GM12878 (cell line): ENCODE measurements at regions not wholly inside any gene's neighbourhood (a gene's known extent, or its start where the extent isn't known, plus 50 kb on each side); places are given as distances from the start of the nearest gene placed in this dataset.

ENCODE experiments used
- ATAC-seq: fragments of 200-7000 bp; cut with Tn5 transposase; 3 replicates; pipeline ENCODE4 v1.9.1; 2020; ENCODE audit warnings: mild to moderate bottlenecking, moderate library complexity
- BruUV-seq: library from RNA; stranded (reverse); fragments of 400-500 nt; replicated peaks from 2 replicates; lab custom pipeline; 2021; lab: Mats Ljungman, UMichigan
- CTCF ChIA-PET: fragments of 300-600 bp; sonication (Branson Sonifier 250); formaldehyde crosslinking; extraction: SDS; loops from one replicate; lab custom pipeline; 2021; ENCODE audit warnings: inconsistent platforms; lab: Yijun Ruan, JAX
- POLR2A ChIA-PET: fragments of 350-600 bp; formaldehyde crosslinking; extraction: SDS; loops from one replicate; lab custom pipeline; 2021; ENCODE audit warnings: inconsistent platforms; lab: Charles Lee
- RAD21 ChIA-PET: fragments of 300-600 bp; sonication (Branson Sonifier 250); formaldehyde crosslinking; loops from one replicate; lab custom pipeline; 2023; ENCODE audit warnings: antibody characterized with exemption; ENCODE audit not compliant: unreplicated experiment; lab: Charles Lee
- SMC1A ChIA-PET: fragments of 300-600 bp; sonication (Branson Sonifier 250); formaldehyde crosslinking; loops from one replicate; lab custom pipeline; 2023; ENCODE audit not compliant: unreplicated experiment, uncharacterized antibody; lab: Charles Lee
- DNase-seq: peaks from one replicate; pipeline ENCODE4 v3.0.0-alpha.2; 2011; ENCODE audit warnings: low read depth, low spot score
- FAIRE-seq: peaks from 3 replicates; lab custom pipeline; 2011; peaks lifted over from hg19 to GRCh38; lab: Jason Lieb, UNC
- H2AFZ ChIP-seq: 2 replicates; pipeline ENCODE4 v1.6.0; 2011; ENCODE audit warnings: low read depth, low read length, control low read depth; ENCODE audit not compliant: control insufficient read depth
- H3K27ac ChIP-seq: 2 replicates; pipeline ENCODE4 v1.5.1; 2011; ENCODE audit warnings: control low read depth; ENCODE audit not compliant: control insufficient read depth, insufficient read depth
- H3K27me3 ChIP-seq, 2 experiments: replicated peaks in 1 of 2; 2 replicates each; pipeline versions ENCODE4 v1.6.0 to v1.6.1; 2011; ENCODE audit warnings: low read length in 1 of 2; ENCODE audit not compliant: control insufficient read depth in 2 of 2, insufficient read depth in 2 of 2
- H3K36me3 ChIP-seq, 2 experiments: 2 replicates each; pipeline ENCODE4 v1.5.1; 2011; ENCODE audit warnings: low read length in 1 of 2; ENCODE audit not compliant: control insufficient read depth in 2 of 2, insufficient read depth in 2 of 2
- H3K4me1 ChIP-seq: 2 replicates; pipeline ENCODE4 v1.6.1; 2011; ENCODE audit warnings: mild to moderate bottlenecking, low read length, moderate library complexity, mixed read lengths; ENCODE audit not compliant: control insufficient read depth, insufficient read depth
- H3K4me2 ChIP-seq: 2 replicates; pipeline ENCODE4 v1.6.0; 2011; ENCODE audit warnings: control low read depth; ENCODE audit not compliant: control insufficient read depth, insufficient read depth
- H3K4me3 ChIP-seq: fragments of 200-600 bp; sonication (generic); 2 replicates; pipeline ENCODE4 v1.5.1; 2016
- H3K79me2 ChIP-seq: 2 replicates; pipeline ENCODE4 v1.6.0; 2011; ENCODE audit warnings: low read length; ENCODE audit not compliant: control insufficient read depth, insufficient read depth
- H3K9ac ChIP-seq: 2 replicates; pipeline ENCODE4 v1.8.0; 2011; ENCODE audit warnings: low read length, control low read depth, mixed read lengths; ENCODE audit not compliant: control insufficient read depth, insufficient read depth
- H3K9me3 ChIP-seq: replicated peaks from 3 replicates; pipeline ENCODE4 v1.5.1; 2011; ENCODE audit warnings: mild to moderate bottlenecking, low read length; ENCODE audit not compliant: control insufficient read depth, insufficient read depth
- H4K20me1 ChIP-seq: 2 replicates; pipeline ENCODE4 v1.6.0; 2011; ENCODE audit not compliant: control insufficient read depth, insufficient read depth
- BHLHE40 ChIP-seq, 2 experiments: fragments of 450-650 bp in 1 of 2; IDR thresholded peaks; 2 replicates each; pipeline ENCODE4 v1.6.1; 2011 to 2017; ENCODE audit warnings: low read depth in 2 of 2, borderline replicate concordance in 1 of 2, improper control_type of control experiment in 1 of 2, low read length in 1 of 2, mild to moderate bottlenecking in 1 of 2
- CBFB ChIP-seq: IDR thresholded peaks from 2 replicates; pipeline ENCODE4 v1.6.1; 2016; ENCODE audit warnings: antibody characterized with exemption, low read depth
- CBX5 ChIP-seq: sonication (generic); IDR thresholded peaks from 2 replicates; pipeline ENCODE4 v1.6.1; 2016; ENCODE audit warnings: low read depth, moderate library complexity, mild to moderate bottlenecking, inconsistent platforms
- GATAD2B ChIP-seq: fragments of 450-650 bp; conservative IDR thresholded peaks from 2 replicates; pipeline ENCODE4 v1.6.1; 2017; ENCODE audit warnings: low read depth, mild to moderate bottlenecking, moderate library complexity
- MTA2 ChIP-seq: fragments of 450-650 bp; IDR thresholded peaks from 2 replicates; pipeline ENCODE4 v1.6.1; 2016; ENCODE audit warnings: low read depth, mild to moderate bottlenecking, moderate library complexity
- NFYA ChIP-seq: IDR thresholded peaks from 2 replicates; pipeline ENCODE4 v1.6.1; 2011; ENCODE audit warnings: low read depth, mild to moderate bottlenecking, low read length, improper control_type of control experiment, borderline replicate concordance
- RBBP5 ChIP-seq: fragments of 200-600 bp; sonication (generic); conservative IDR thresholded peaks from 2 replicates; pipeline ENCODE4 v1.6.1; 2016
- RELA ChIP-seq: fragments of 450-650 bp; IDR thresholded peaks from 2 replicates; pipeline ENCODE4 v1.8.0; 2014; ENCODE audit warnings: borderline replicate concordance; ENCODE audit not compliant: partially characterized antibody
- RFX5 ChIP-seq: IDR thresholded peaks from 2 replicates; pipeline ENCODE4 v1.6.1; 2011; ENCODE audit warnings: low read depth, low read length, improper control_type of control experiment
- SPI1 ChIP-seq: IDR thresholded peaks from 2 replicates; pipeline ENCODE4 v1.6.1; 2011; ENCODE audit warnings: low read depth, mild to moderate bottlenecking, low read length, moderate library complexity, borderline replicate concordance; ENCODE audit not compliant: insufficient read depth
- SRF ChIP-seq, 2 experiments: IDR thresholded peaks; 2 replicates each; pipeline ENCODE4 v1.6.1; 2011; ENCODE audit warnings: low read depth in 2 of 2, low read length in 2 of 2, mild to moderate bottlenecking in 1 of 2, moderate library complexity in 1 of 2
- TARDBP ChIP-seq: IDR thresholded peaks from 2 replicates; pipeline ENCODE4 v1.6.1; 2016; ENCODE audit warnings: borderline replicate concordance
- ZNF24 ChIP-seq: fragments of 450-650 bp; IDR thresholded peaks from 2 replicates; pipeline ENCODE4 v1.6.1; 2017; ENCODE audit warnings: antibody characterized with exemption, mild to moderate bottlenecking
- ZNF384 ChIP-seq: IDR thresholded peaks from 2 replicates; pipeline ENCODE4 v1.6.1; 2012; ENCODE audit warnings: low read depth, mild to moderate bottlenecking, low read length, improper control_type of control experiment, borderline replicate concordance
- ZNF622 ChIP-seq: fragments of 450-650 bp; IDR thresholded peaks from 2 replicates; pipeline ENCODE4 v1.6.1; 2017; ENCODE audit warnings: mild to moderate bottlenecking, inconsistent platforms
- WGBS: methylation state at CpG from one replicate; pipeline ENCODE4 v1.1.6; 2016; ENCODE audit warnings: low lambda C conversion rate; ENCODE audit not compliant: insufficient replicate concordance, insufficient coverage; ENCODE audit errors: missing lambda C conversion rate; 5-methylcytosine and 5-hydroxymethylcytosine counted together
- in situ Hi-C: fragments of 300-500 bp; cut with MboI; formaldehyde crosslinking; loops from 9 replicates; pipeline ENCODE4 v1.14.3; 2018; ENCODE audit warnings: mixed read lengths
- intact Hi-C: fragments of 100-400 bp; cut with micrococcal nuclease; formaldehyde crosslinking; loops from one replicate; pipeline ENCODE4 v1.14.2; 2022; ENCODE audit not compliant: unreplicated experiment
- TF ChIP-seq, protein P1 (sequence below): fragments of 450-650 bp; IDR thresholded peaks from 2 replicates; pipeline ENCODE4 v1.6.1; 2018; ENCODE audit warnings: mild to moderate bottlenecking, low read depth, moderate library complexity; ENCODE audit not compliant: partially characterized antibody
- TF ChIP-seq, protein P2 (sequence below): IDR thresholded peaks from 2 replicates; pipeline ENCODE4 v1.6.1; 2012; ENCODE audit warnings: low read depth, low read length, improper control_type of control experiment

GRCh38 chr7:88377434-88377833 lies 70.7 kb upstream of the STEAP4 start:
- Histone ChIP-seq H3K4me2 (no peak overlapping the region), H3K27me3 (no peaks in the 10 kb centered on the region), H2AFZ (no peak overlapping the region), H3K4me3 (no peak overlapping the region), H3K9ac (no peak overlapping the region), H3K4me1 (no peaks in the 10 kb centered on the region), H3K27ac (no peak overlapping the region), H3K36me3 (no peaks in the 10 kb centered on the region), H3K9me3 (no peaks in the 10 kb centered on the region), H4K20me1 (no peaks in the 10 kb centered on the region), H3K79me2 (no peaks in the 10 kb centered on the region)
- ChIA-PET SMC1A (interaction anchor here (1.0 kb wide), 1 partner anchor 20 kb away, joined by 3 read pairs; no protein-coding TSS in a partner anchor), RAD21 (no interaction called here), CTCF (interaction anchor here (0.7 kb wide), 1 partner anchor 19 kb away, joined by 5 read pairs; no protein-coding TSS in a partner anchor), POLR2A (no interaction called here)
- TF ChIP-seq, protein P1, sequence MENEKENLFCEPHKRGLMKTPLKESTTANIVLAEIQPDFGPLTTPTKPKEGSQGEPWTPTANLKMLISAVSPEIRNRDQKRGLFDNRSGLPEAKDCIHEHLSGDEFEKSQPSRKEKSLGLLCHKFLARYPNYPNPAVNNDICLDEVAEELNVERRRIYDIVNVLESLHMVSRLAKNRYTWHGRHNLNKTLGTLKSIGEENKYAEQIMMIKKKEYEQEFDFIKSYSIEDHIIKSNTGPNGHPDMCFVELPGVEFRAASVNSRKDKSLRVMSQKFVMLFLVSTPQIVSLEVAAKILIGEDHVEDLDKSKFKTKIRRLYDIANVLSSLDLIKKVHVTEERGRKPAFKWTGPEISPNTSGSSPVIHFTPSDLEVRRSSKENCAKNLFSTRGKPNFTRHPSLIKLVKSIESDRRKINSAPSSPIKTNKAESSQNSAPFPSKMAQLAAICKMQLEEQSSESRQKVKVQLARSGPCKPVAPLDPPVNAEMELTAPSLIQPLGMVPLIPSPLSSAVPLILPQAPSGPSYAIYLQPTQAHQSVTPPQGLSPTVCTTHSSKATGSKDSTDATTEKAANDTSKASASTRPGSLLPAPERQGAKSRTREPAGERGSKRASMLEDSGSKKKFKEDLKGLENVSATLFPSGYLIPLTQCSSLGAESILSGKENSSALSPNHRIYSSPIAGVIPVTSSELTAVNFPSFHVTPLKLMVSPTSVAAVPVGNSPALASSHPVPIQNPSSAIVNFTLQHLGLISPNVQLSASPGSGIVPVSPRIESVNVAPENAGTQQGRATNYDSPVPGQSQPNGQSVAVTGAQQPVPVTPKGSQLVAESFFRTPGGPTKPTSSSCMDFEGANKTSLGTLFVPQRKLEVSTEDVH: no peak
- TF ChIP-seq SRF (IDR thresholded peaks at IDR 0.05; ENCODE audit: low read depth in 2 of 2, low read length in 2 of 2) (no peak), GATAD2B (no peak), TARDBP (no peak), ZNF24 (no peak), MTA2 (no peak), ZNF622 (no peak), RFX5 (no peak), BHLHE40 (IDR thresholded peaks at IDR 0.05; ENCODE audit: borderline replicate concordance in 1 of 2, low read depth in 2 of 2, low read length in 1 of 2) (no peak), SPI1 (no peak), CBX5 (no peak), RELA (no peak), RBBP5 (no peak), ZNF384 (no peak), CBFB (no peak), NFYA (no peak)
- TF ChIP-seq, protein P2, sequence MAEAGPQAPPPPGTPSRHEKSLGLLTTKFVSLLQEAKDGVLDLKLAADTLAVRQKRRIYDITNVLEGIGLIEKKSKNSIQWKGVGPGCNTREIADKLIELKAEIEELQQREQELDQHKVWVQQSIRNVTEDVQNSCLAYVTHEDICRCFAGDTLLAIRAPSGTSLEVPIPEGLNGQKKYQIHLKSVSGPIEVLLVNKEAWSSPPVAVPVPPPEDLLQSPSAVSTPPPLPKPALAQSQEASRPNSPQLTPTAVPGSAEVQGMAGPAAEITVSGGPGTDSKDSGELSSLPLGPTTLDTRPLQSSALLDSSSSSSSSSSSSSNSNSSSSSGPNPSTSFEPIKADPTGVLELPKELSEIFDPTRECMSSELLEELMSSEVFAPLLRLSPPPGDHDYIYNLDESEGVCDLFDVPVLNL: no peak
- no peak for DNase-seq
- no peak for ATAC-seq
- in situ Hi-C loops: no loop called here
- no TSS peak for BruUV-seq
- WGBS: 92% methylated on average over 1 of the region's 1 CpG
- no peak for FAIRE-seq
- intact Hi-C loops: no loop called here
